Ishikawa (cell line): ENCODE measurements at regions not wholly inside any gene's neighbourhood (a gene's known extent, or its start where the extent isn't known, plus 50 kb on each side); places are given as distances from the start of the nearest gene placed in this dataset.

Source experiments
- CEBPB ChIP-seq: IDR thresholded peaks from 2 replicates; pipeline ENCODE4 v1.6.1; 2012
- MAX ChIP-seq: IDR thresholded peaks from 2 replicates; pipeline ENCODE4 v1.6.1; 2012
- REST ChIP-seq: IDR thresholded peaks from 2 replicates; pipeline ENCODE4 v1.6.1; 2012; ENCODE audit warnings: low read depth, mild to moderate bottlenecking
- TAF1 ChIP-seq: IDR thresholded peaks from 2 replicates; pipeline ENCODE4 v1.6.1; 2012; ENCODE audit warnings: low read depth, mild to moderate bottlenecking
- USF1 ChIP-seq: IDR thresholded peaks from 2 replicates; pipeline ENCODE4 v1.6.1; 2012
- YY1 ChIP-seq: IDR thresholded peaks from 2 replicates; pipeline ENCODE4 v1.6.1; 2012; ENCODE audit warnings: low read depth

- TF ChIP-seq MAX (no peak), YY1 (no peak), CEBPB (no peak), USF1 (no peak), TAF1 (no peak), REST (no peak)
Observed at GRCh38 chr15:53404930-53405493, 354.5 kb downstream of the WDR72 start.
